GM18520 (cell line): ENCODE measurements at regions not wholly inside any gene's neighbourhood (a gene's known extent, or its start where the extent isn't known, plus 50 kb on each side); places are given as distances from the start of the nearest gene placed in this dataset.

ENCODE experiments used
- ATAC-seq: cut with Tn5 transposase; IDR thresholded peaks from one replicate; pipeline ENCODE4 v1.9.1; 2021; ENCODE audit not compliant: unreplicated experiment

DNA sequence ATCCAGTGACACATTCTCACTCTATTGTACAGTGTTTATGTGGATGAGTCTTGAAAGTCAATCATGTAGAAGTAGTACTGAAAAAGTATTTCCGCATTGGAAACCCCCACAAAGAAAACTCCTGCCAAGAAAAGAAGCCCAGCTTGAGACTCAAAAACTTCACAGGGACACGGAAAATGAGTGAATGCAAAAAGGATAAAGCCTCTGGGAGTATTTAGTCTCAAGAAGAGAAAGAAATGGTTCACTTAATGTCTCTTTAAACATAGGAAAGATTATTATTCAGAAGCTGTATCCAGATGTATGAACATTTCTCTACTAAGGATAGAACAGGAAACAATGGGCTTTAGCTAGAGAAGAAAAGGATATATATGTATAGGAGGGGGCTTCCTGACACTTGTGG lies 304.5 kb downstream of the BARHL2 start:
- ATAC-seq = no peak

GRCh38 chr1:90411185-90411584 lies 305.9 kb downstream of the BARHL2 start:
- ATAC-seq = no peak

DNA sequence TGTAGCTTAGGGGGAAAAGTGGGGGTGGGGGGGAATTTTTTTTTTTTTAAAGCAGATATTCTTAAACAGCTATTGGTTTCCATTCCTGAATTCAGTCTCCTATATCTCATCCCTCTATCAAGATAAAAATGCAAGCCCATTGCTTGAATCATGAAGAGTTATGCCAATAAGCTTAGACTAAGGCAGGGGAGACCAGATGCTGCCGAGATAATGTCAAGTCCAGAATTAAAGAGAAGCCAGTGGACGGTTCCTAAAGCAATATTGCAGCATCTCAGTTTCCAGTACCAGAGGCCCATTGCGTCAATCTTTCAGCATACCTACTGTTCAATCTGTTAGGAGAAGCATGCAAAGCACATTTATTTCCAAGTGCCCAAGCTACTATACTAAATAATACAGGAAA lies 309.4 kb downstream of the BARHL2 start:
- ATAC-seq = no peak

GRCh38 chr1:90405726-90406125 lies 311.4 kb downstream of the BARHL2 start:
- no peak for ATAC-seq

GRCh38 chr1:90402893-90403849 lies 313.9 kb downstream of the BARHL2 start:
- no peak for ATAC-seq

- ATAC-seq = no peak
These were observed 317.0 kb downstream of the BARHL2 start for GRCh38 chr1:90400131-90400530.

GRCh38 chr1:90396917-90397316 lies 320.2 kb downstream of the BARHL2 start:
- no peak for ATAC-seq

- no peak for ATAC-seq
These were observed 322.9 kb downstream of the BARHL2 start for GRCh38 chr1:90394247-90394646.

GRCh38 chr1:90393025-90393424 lies 324.1 kb downstream of the BARHL2 start:
- ATAC-seq = no peak

DNA sequence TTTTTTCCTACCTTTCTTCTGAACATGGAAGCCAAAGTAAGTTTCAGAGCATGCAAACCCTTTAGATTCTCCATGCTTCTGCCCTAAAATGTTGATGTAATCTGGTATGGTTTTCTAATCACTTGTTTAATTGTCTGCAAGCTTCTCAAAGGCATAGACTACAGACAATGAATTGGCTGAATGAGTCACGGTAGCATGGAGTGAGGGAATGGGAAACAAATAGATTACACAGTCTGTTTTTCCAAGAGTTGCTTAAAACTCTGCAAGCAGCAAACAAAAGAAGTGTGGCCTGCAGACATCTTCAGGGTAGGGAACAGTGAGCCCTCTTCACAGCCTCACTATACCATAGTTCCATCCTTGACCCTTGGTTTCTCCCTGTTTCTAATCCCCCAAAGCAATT lies 326.0 kb downstream of the BARHL2 start:
- ATAC-seq = no peak

DNA sequence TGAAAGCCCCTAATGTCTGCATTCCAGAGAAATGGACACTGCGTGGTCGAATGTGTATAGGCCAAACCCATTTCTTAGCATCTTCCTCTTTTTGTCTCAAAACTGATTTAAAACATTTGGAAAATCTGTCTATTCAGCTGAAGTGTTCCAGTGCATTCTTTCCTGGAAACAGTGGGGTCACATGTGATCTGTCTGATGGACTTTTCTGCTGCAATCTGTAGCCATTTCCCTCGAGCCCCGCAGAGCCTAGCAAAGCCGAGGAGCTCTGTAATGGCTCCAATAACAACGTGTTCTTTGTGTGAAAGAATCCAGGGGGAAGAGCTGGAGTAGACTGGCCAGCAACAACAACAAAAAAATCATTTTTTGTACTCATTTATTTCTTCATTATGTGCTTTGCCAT lies 329.3 kb downstream of the BARHL2 start:
- no peak for ATAC-seq

GRCh38 chr1:90386899-90387720 lies 330.0 kb downstream of the BARHL2 start:
- ATAC-seq = no peak

GRCh38 chr1:90384193-90384592 lies 332.9 kb downstream of the BARHL2 start:
- ATAC-seq = no peak

- ATAC-seq = no peak
These were observed 334.9 kb downstream of the BARHL2 start for GRCh38 chr1:90382161-90382560.

DNA sequence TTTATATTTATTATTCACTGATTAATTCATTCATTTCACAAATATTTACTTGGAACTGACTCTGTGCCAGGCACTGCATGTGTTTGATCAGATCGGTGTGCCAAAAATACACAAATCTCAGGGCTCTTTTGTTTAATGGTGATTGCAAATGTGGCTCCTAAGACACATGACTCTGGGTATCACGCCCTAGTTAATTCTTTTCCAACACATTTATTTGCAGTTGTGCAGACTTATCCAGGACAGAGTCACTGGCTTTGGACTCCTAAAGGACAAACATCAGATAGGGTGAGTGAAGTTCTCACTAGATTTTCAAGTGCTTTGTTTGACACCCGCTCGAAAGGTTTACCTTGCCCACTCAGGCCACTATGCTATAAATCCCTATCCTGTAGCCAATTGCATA lies 335.5 kb downstream of the BARHL2 start:
- ATAC-seq = no peak

- no peak for ATAC-seq
These were observed 345.7 kb downstream of the BARHL2 start for GRCh38 chr1:90371448-90371813.

GRCh38 chr1:90370686-90371447 lies 346.2 kb downstream of the BARHL2 start:
- ATAC-seq = no peak

DNA sequence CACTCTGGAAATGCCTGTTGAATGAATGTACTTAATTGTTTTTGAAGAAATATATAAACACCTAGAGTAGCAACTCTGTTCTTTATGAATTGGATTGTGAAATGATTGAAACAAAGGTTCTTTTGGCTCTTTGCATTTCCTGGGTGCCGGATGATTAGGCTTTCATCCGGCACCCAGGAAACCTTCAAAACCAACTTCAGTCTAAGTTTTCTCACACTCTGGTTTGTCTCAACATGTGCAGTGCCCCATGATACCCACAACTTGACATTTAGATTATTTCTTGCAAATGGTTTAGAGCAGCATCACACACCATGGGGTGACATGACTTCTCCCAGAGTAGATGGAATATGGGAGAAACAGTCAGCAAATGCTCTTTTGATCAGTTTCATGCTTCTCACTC lies 354.9 kb downstream of the BARHL2 start:
- no peak for ATAC-seq

DNA sequence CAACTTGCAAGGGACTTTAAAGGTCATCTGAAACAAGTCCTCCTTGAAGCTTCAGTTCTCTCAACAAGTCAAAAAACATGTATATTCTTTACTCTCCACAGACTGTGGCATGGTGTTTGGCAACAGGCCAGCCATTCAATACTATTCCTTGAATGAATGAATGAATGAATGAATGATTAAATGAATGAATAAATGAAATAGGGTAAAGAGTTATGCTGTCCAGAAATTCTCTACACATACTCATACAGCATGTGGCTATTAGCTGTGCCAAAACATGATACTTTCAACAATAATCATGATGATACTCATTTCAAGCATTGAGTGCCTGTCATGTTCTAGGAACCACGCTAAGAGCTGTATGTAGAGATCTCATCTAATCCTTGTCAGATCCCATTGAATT lies 356.1 kb downstream of the BARHL2 start:
- no peak for ATAC-seq

DNA sequence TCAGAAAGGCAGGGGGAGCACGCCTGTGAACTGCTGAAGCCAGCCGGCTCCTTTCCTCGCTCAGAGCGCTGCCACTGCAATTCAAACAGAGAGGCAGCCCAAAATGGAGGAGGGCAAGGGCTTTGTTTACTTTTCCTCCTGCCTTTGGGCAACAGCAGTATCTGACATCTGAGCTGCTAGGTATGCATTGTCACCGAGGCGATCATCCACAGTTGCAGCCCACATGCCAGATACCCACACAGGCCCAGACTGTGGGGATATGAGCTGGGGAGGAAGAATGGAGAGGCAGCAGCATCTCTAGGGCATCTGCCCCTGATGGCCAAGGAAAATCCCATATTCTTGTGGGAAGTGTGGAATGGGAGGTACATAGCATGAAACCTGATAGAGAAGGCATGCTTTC lies 357.1 kb downstream of the BARHL2 start:
- no peak for ATAC-seq

GRCh38 chr1:90358448-90358847 lies 358.7 kb downstream of the BARHL2 start:
- ATAC-seq = no peak
